GM06990 (cell line): ENCODE measurements at regions not wholly inside any gene's neighbourhood (a gene's known extent, or its start where the extent isn't known, plus 50 kb on each side); places are given as distances from the start of the nearest gene placed in this dataset.
"Not testable (repeated sequence)": the region's sequence is repeated elsewhere in the genome, so short reads cannot be mapped to it uniquely, and the experiment has no call there.

Experiments used
- DNase-seq: peaks from one replicate; pipeline ENCODE4 v3.0.0-alpha.2; 2011; ENCODE audit not compliant: insufficient read length; ENCODE audit errors: extremely low read depth
- H3K27me3 ChIP-seq: replicated peaks from 2 replicates; pipeline ENCODE4 v1.6.0; 2011; ENCODE audit warnings: low read length; ENCODE audit not compliant: control insufficient read depth, insufficient read depth
- H3K36me3 ChIP-seq: 2 replicates; pipeline ENCODE4 v1.5.1; 2011; ENCODE audit warnings: low read length; ENCODE audit not compliant: control insufficient read depth, insufficient read depth
- H3K4me3 ChIP-seq: replicated peaks from 2 replicates; pipeline ENCODE4 v1.5.1; 2011; ENCODE audit warnings: low read depth, mild to moderate bottlenecking, control low read depth, low read length
- TF ChIP-seq, protein P1 (sequence below): IDR thresholded peaks from 2 replicates; pipeline ENCODE4 v1.5.1; 2011; ENCODE audit warnings: low read length, control low read depth, mild to moderate bottlenecking, inconsistent platforms; ENCODE audit not compliant: insufficient read depth, poor library complexity, severe bottlenecking

DNA sequence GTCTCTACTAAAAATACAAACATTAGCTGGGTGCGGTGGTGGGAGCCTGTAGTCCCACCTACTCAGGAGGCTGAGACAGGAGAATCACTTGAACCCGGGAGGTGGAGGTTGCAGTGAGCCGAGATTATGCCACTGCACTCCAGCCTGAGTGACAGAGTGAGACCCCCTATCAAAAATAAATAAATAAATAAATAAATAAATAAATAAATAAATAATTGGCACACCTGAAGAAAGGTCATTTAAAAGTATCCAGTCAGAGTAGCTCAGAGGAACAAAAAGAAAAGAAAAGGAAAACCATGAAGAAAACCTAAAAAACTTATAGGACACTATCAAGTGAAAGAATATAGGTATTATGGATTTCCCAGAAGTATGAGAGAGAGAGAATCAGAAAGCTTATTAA, 330.1 kb upstream of the AR start:
- not testable (repeated sequence) for H3K36me3 ChIP-seq, DNase-seq, H3K27me3 ChIP-seq

GRCh38 chrX:67207912-67208311, 335.9 kb upstream of the AR start:
- TF ChIP-seq, protein P1, sequence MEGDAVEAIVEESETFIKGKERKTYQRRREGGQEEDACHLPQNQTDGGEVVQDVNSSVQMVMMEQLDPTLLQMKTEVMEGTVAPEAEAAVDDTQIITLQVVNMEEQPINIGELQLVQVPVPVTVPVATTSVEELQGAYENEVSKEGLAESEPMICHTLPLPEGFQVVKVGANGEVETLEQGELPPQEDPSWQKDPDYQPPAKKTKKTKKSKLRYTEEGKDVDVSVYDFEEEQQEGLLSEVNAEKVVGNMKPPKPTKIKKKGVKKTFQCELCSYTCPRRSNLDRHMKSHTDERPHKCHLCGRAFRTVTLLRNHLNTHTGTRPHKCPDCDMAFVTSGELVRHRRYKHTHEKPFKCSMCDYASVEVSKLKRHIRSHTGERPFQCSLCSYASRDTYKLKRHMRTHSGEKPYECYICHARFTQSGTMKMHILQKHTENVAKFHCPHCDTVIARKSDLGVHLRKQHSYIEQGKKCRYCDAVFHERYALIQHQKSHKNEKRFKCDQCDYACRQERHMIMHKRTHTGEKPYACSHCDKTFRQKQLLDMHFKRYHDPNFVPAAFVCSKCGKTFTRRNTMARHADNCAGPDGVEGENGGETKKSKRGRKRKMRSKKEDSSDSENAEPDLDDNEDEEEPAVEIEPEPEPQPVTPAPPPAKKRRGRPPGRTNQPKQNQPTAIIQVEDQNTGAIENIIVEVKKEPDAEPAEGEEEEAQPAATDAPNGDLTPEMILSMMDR: no peak
- no peaks in the 10 kb centered on the region for H3K36me3 ChIP-seq
- DNase-seq: no peak
- no peaks in the 10 kb centered on the region for H3K27me3 ChIP-seq
- H3K4me3 ChIP-seq: no peak overlapping the region

More for the DNA sequence above, 330.1 kb upstream of the AR start:
- H3K4me3 ChIP-seq: not testable (repeated sequence)

GRCh38 chrX:67159437-67159836, 384.4 kb upstream of the AR start:
- TF ChIP-seq, protein P1: no peak
- no peak for DNase-seq
- Histone ChIP-seq H3K27me3 (no peaks in the 10 kb centered on the region), H3K36me3 (no peaks in the 10 kb centered on the region), H3K4me3 (no peak overlapping the region)

DNA sequence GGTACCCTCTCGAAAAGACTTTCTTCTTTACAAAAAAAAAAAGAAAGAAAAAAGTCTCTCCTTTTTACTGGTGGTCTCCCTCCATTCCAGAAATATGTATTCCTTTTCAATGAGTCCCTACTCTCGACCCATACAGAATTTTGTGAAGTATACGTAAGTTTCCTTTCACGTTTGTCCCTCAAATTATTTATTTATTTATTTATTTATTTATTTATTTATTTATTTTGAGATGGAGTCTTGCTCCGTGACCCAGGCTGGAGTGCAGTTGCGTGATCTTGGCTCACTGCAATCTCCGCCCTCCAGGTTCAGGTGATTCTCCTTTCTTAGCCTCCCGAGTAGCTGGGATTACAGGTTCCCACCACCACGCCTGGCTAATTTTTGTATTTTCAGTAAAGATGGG, 429.2 kb upstream of the AR start:
- H3K27me3 ChIP-seq: no peaks in the 10 kb centered on the region
- H3K4me3 ChIP-seq: no peak overlapping the region
- TF ChIP-seq, protein P1: no peak
- DNase-seq: no peak
- no peaks in the 10 kb centered on the region for H3K36me3 ChIP-seq

DNA sequence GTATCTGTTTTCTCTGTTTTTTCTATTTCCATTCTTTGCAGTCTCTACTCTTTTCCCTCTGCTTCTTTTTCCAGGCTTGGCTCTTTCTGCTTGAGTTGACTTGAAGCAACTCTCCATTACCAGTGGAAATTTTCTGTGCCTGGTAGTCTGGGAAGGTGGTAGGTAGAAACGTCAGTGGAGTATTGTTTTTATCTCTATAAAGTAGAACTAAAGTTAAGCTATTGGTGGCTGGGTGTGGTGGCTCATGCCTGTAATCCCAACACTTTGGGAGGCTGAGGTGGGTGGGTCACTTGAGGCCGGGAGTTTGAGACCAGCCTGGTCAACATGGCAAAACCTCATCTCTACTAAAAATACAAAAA, 438.1 kb upstream of the AR start:
- DNase-seq: no peak
- Histone ChIP-seq H3K27me3 (no peaks in the 10 kb centered on the region), H3K4me3 (no peak overlapping the region), H3K36me3 (no peaks in the 10 kb centered on the region)
- TF ChIP-seq, protein P1: no peak

DNA sequence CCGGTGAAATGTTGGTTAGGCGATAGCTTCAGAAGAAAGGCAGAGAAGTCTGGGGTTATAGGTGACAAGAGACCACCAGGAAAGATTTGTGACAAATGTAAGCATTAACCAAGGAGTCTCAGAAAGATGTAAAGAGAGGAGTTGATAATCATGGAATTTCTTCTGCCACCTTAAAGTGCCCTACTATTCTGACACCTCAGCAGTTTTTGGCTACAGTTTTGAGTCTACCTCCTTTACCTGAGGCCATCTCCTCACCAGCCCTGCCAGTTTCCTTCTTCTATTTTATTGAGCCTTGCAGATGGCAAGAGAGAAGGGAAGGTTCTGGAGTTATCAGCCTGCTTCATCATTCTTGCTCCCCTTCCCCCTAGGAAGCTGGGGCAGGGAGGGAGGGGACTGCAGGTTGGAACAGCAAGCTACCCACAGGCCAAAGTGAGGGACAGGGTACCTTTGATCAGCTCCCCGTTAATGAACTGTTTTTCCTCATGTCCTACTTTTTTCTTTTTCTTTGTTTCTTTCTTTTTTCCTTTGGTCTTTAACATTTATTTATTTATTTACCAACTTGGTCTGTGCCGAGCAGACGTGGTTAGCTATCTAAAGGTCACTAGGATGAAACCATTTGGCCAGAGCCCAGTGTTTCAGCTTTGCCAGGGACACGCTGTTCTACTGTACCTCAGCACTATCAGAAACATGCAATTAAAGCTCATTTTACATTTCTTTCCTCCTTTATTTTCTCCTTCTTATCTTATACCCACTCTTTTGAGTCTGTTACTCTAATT, 438.7 kb upstream of the AR start:
- no peak for DNase-seq
- H3K4me3 ChIP-seq: no peak overlapping the region
- H3K27me3 ChIP-seq: no peaks in the 10 kb centered on the region
- TF ChIP-seq, protein P1: no peak
- H3K36me3 ChIP-seq: no peaks in the 10 kb centered on the region
